ENCODE measurements at regions not wholly inside any gene's neighbourhood (a gene's known extent, or its start where the extent isn't known, plus 50 kb on each side); places are given as distances from the start of the nearest gene placed in this dataset.
"Not testable (repeated sequence)": the region's sequence is repeated elsewhere in the genome, so short reads cannot be mapped to it uniquely, and the experiment has no call there.

GRCh38 chr12:84247931-84248330 is 664.7 kb downstream of the SLC6A15 start:
- DNase-seq (ENCODE audit: low read depth in 2 of 2) = no peak

GRCh38 chr12:84243686-84244085 is 668.9 kb downstream of the SLC6A15 start:
- no peak for DNase-seq (ENCODE audit: low read depth in 2 of 2)

- no peak for DNase-seq (ENCODE audit: low read depth in 2 of 2)
Measured at GRCh38 chr12:84222841-84223240, 689.8 kb downstream of the SLC6A15 start.

GRCh38 chr12:84218406-84218805 is 694.2 kb downstream of the SLC6A15 start:
- DNase-seq (ENCODE audit: low read depth in 2 of 2) = no peak

- no peak for DNase-seq (ENCODE audit: low read depth in 2 of 2)
Measured at GRCh38 chr12:84201976-84202375, 710.6 kb downstream of the SLC6A15 start.

GRCh38 chr12:84198294-84198946 is 714.2 kb downstream of the SLC6A15 start:
- no peak for DNase-seq (ENCODE audit: low read depth in 2 of 2)

- DNase-seq (ENCODE audit: low read depth in 2 of 2) = no peak
Measured at GRCh38 chr12:84191779-84192178, 720.8 kb downstream of the SLC6A15 start.

- DNase-seq (ENCODE audit: low read depth in 2 of 2) = no peak
Measured at GRCh38 chr12:84186433-84186832, 726.2 kb downstream of the SLC6A15 start.

- no peak for DNase-seq (ENCODE audit: low read depth in 2 of 2)
Measured at GRCh38 chr12:84183576-84183975, 729.0 kb downstream of the SLC6A15 start.

- no peak for DNase-seq (ENCODE audit: low read depth in 2 of 2)
Measured at GRCh38 chr12:84174115-84174514, 738.5 kb downstream of the SLC6A15 start.

GRCh38 chr12:84172823-84173424 is 739.7 kb downstream of the SLC6A15 start:
- DNase-seq (ENCODE audit: low read depth in 2 of 2) = no peak

- no peak for DNase-seq (ENCODE audit: low read depth in 2 of 2)
Measured at GRCh38 chr12:84166812-84167211, 745.8 kb downstream of the SLC6A15 start.

- no peak for DNase-seq (ENCODE audit: low read depth in 2 of 2)
Measured at GRCh38 chr12:84165998-84166571, 746.5 kb downstream of the SLC6A15 start.

- no peak for DNase-seq (ENCODE audit: low read depth in 2 of 2)
Measured at GRCh38 chr12:84161296-84161695, 751.3 kb downstream of the SLC6A15 start.

- no peak for DNase-seq (ENCODE audit: low read depth in 2 of 2)
Measured at GRCh38 chr12:84159260-84159659, 753.3 kb downstream of the SLC6A15 start.

GRCh38 chr12:84157170-84157569 is 755.4 kb downstream of the SLC6A15 start:
- DNase-seq (ENCODE audit: low read depth in 2 of 2) = no peak

- not testable (repeated sequence) for DNase-seq (ENCODE audit: low read depth in 2 of 2)
Measured at GRCh38 chr12:84154991-84155930, 757.3 kb downstream of the SLC6A15 start.

- not testable (repeated sequence) for DNase-seq (ENCODE audit: low read depth in 2 of 2)
Measured at GRCh38 chr12:84154439-84154990, 758.1 kb downstream of the SLC6A15 start.

- no peak for DNase-seq (ENCODE audit: low read depth in 2 of 2)
Measured at GRCh38 chr12:84150201-84150600, 762.4 kb downstream of the SLC6A15 start.

- DNase-seq (ENCODE audit: low read depth in 2 of 2) = no peak
Measured at GRCh38 chr12:84148335-84148734, 764.3 kb downstream of the SLC6A15 start.

GRCh38 chr12:84136862-84137367 is 775.7 kb downstream of the SLC6A15 start:
- DNase-seq (ENCODE audit: low read depth in 2 of 2) = no peak
